LNCaP clone FGC (cell line): ENCODE measurements at regions not wholly inside any gene's neighbourhood (a gene's known extent, or its start where the extent isn't known, plus 50 kb on each side); places are given as distances from the start of the nearest gene placed in this dataset.

Source experiments
- DNase-seq: peaks from one replicate; pipeline ENCODE4 v3.0.0-alpha.2; 2011; ENCODE audit warnings: low read depth
- H3K4me3 ChIP-seq: 2 replicates; pipeline ENCODE4 v1.5.1; 2011; ENCODE audit warnings: mild to moderate bottlenecking, low read depth, low read length, control low read depth
- CTCF ChIP-seq: IDR thresholded peaks from 2 replicates; pipeline ENCODE4 v1.5.1; 2012; ENCODE audit warnings: mild to moderate bottlenecking; ENCODE audit not compliant: control insufficient read depth, insufficient read depth; ENCODE audit errors: extremely low read depth

GRCh38 chr4:125994024-125994423, 679.3 kb downstream of the FAT4 start:
- no peak for DNase-seq
- H3K4me3 ChIP-seq = no peak overlapping the region
- no peak for TF ChIP-seq CTCF

DNA sequence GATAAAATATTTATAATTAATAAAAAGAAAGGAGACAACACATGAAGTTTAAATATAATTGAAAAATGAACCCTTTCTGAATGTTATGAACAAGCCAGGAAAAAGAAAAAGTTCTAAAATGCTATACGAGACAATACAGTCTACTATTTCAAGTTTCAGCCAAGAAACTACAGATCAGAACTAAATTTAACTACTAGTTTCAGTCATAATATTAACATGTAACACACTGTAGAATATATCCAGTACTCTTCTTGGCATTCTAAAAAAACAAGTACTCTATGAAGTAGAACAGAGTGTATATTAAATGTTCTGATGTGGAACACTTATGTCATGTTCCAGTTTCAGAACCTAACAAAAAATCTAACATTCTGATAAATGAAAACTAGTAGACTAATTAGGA, 679.7 kb downstream of the FAT4 start:
- H3K4me3 ChIP-seq = no peak overlapping the region
- TF ChIP-seq CTCF = no peak
- DNase-seq = no peak

DNA sequence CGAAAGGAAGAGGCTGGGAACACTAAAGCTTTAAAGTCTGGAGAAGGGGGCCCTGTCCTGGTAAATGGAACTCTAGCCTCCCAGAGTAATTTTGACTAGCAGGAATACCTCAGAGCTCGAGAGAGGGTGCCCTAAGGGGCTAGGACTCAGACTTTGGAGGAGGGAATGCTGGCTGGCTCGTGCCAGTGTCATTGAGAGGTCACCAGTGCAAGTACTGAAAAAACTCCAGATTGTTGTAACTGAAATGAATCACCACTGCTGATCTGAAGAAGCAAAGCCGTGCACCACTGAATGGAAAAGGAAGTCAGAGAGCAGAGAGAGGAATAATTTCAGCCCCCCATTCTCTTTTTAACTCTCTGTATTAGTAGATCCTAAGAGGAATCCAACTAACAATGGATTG, 690.2 kb downstream of the FAT4 start:
- no peak for DNase-seq
- no peak overlapping the region for H3K4me3 ChIP-seq
- no peak for TF ChIP-seq CTCF

DNA sequence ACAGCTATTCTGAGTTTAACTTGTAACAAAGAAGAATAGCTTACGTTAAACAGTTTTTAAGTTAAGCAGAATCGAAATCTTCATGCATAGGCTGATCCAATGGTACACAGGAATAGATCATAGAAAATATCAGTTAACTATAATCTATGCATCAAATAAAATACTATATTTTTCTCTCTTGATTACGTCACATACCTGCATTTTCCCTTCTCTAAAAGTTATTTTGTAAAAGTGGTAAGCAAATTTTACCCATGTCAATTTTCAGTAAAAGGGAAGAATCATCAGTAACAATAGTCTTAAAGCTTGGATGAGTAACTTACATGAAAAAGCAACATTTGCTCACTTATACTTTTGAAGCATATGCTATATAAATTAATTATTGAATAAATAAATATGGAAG, 692.4 kb downstream of the FAT4 start:
- TF ChIP-seq CTCF = no peak
- H3K4me3 ChIP-seq = no peak overlapping the region
- no peak for DNase-seq

- no peak for DNase-seq
- TF ChIP-seq CTCF = no peak
- no peak overlapping the region for H3K4me3 ChIP-seq
Observed at GRCh38 chr4:126012691-126013290, 698.0 kb downstream of the FAT4 start.

DNA sequence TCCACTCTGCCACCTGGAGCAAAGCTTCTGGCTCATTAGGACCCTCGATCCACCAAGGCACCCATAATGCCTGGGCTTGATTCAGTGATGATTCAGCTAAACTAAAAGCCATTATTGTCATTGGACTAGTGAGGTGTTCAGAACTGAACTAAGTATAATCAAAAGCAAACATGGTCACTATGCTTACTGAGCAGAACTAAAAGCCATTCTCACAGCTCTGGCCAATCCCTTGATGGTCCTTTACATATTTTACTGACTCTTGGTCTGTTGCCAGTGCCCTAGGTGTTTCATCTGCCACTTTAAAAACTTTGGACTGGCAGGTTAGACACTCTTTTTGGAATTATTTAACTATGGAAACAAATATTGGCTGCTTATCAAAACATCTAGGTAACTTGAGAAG, 703.5 kb downstream of the FAT4 start:
- no peak overlapping the region for H3K4me3 ChIP-seq
- TF ChIP-seq CTCF = no peak
- no peak for DNase-seq

GRCh38 chr4:126023896-126024295, 709.1 kb downstream of the FAT4 start:
- no peak for DNase-seq
- no peak for TF ChIP-seq CTCF
- no peak overlapping the region for H3K4me3 ChIP-seq
